ENCODE measurements at regions not wholly inside any gene's neighbourhood (a gene's known extent, or its start where the extent isn't known, plus 50 kb on each side); places are given as distances from the start of the nearest gene placed in this dataset.

- TF ChIP-seq POLR2A (IDR thresholded peaks at IDR 0.05) (no peak), CTCF (IDR thresholded peaks at IDR 0.05) (no peak), POLR2AphosphoS5 (IDR thresholded peaks at IDR 0.05) (no peak)
These were observed 148.2 kb upstream of the BDNF start for GRCh38 chr11:27848423-27848822.
